ENCODE measurements at regions not wholly inside any gene's neighbourhood (a gene's known extent, or its start where the extent isn't known, plus 50 kb on each side); places are given as distances from the start of the nearest gene placed in this dataset.

GRCh38 chr13:91099877-91100276 lies 247.6 kb upstream of the MIR17HG start:
- no peak for DNase-seq (ENCODE audit: low read depth)

- DNase-seq (ENCODE audit: low read depth) = no peak
Observed at GRCh38 chr13:91100944-91101343, 246.5 kb upstream of the MIR17HG start.

GRCh38 chr13:91101381-91101780 lies 246.1 kb upstream of the MIR17HG start:
- DNase-seq (ENCODE audit: low read depth) = no peak

GRCh38 chr13:91105270-91105669 lies 242.2 kb upstream of the MIR17HG start:
- no peak for DNase-seq (ENCODE audit: low read depth)

- DNase-seq (ENCODE audit: low read depth) = no peak
Observed at GRCh38 chr13:91106565-91106964, 240.9 kb upstream of the MIR17HG start.

GRCh38 chr13:91108315-91108714 lies 239.2 kb upstream of the MIR17HG start:
- DNase-seq (ENCODE audit: low read depth) = no peak

- no peak for DNase-seq (ENCODE audit: low read depth)
Observed at GRCh38 chr13:91111476-91112200, 235.8 kb upstream of the MIR17HG start.

GRCh38 chr13:91112201-91112923 lies 235.1 kb upstream of the MIR17HG start:
- DNase-seq (ENCODE audit: low read depth) = no peak

GRCh38 chr13:91112924-91113277 lies 234.6 kb upstream of the MIR17HG start:
- no peak for DNase-seq (ENCODE audit: low read depth)

GRCh38 chr13:91115776-91116175 lies 231.7 kb upstream of the MIR17HG start:
- DNase-seq (ENCODE audit: low read depth) = no peak

GRCh38 chr13:91117351-91117750 lies 230.1 kb upstream of the MIR17HG start:
- no peak for DNase-seq (ENCODE audit: low read depth)

GRCh38 chr13:91119643-91120042 lies 227.8 kb upstream of the MIR17HG start:
- no peak for DNase-seq (ENCODE audit: low read depth)

GRCh38 chr13:91122766-91123165 lies 224.7 kb upstream of the MIR17HG start:
- DNase-seq (ENCODE audit: low read depth) = no peak

- no peak for DNase-seq (ENCODE audit: low read depth)
Observed at GRCh38 chr13:91123456-91124127, 223.9 kb upstream of the MIR17HG start.

- DNase-seq (ENCODE audit: low read depth) = no peak
Observed at GRCh38 chr13:91126806-91127205, 220.7 kb upstream of the MIR17HG start.

- no peak for DNase-seq (ENCODE audit: low read depth)
Observed at GRCh38 chr13:91127995-91128394, 219.5 kb upstream of the MIR17HG start.

GRCh38 chr13:91132381-91132780 lies 215.1 kb upstream of the MIR17HG start:
- DNase-seq (ENCODE audit: low read depth) = no peak

GRCh38 chr13:91132786-91133185 lies 214.7 kb upstream of the MIR17HG start:
- no peak for DNase-seq (ENCODE audit: low read depth)

- no peak for DNase-seq (ENCODE audit: low read depth)
Observed at GRCh38 chr13:91133941-91134802, 213.3 kb upstream of the MIR17HG start.

GRCh38 chr13:91134803-91135184 lies 212.7 kb upstream of the MIR17HG start:
- DNase-seq (ENCODE audit: low read depth) = no peak

- DNase-seq (ENCODE audit: low read depth) = no peak
Observed at GRCh38 chr13:91135376-91135775, 212.1 kb upstream of the MIR17HG start.

GRCh38 chr13:91135968-91136367 lies 211.5 kb upstream of the MIR17HG start:
- DNase-seq (ENCODE audit: low read depth) = no peak

Data from activated T-helper 1 cell treated with Interleukin-2 at 50 U/mL for 16 hours (primary cell).